NOMO-1 treated with DMSO at 0.1 percent for 48 hours (cell line): ENCODE measurements at regions not wholly inside any gene's neighbourhood (a gene's known extent, or its start where the extent isn't known, plus 50 kb on each side); places are given as distances from the start of the nearest gene placed in this dataset.

ENCODE experiments used
- DNase-seq: peaks from one replicate; lab custom pipeline; 2025; ENCODE audit not compliant: unreplicated experiment; lab: John Stamatoyannopoulos, UW

- no peak for DNase-seq
These were observed 52.7 kb upstream of the ANXA10 start for GRCh38 chr4:168039593-168039992.
